ENCODE measurements at regions not wholly inside any gene's neighbourhood (a gene's known extent, or its start where the extent isn't known, plus 50 kb on each side); places are given as distances from the start of the nearest gene placed in this dataset.

DNA sequence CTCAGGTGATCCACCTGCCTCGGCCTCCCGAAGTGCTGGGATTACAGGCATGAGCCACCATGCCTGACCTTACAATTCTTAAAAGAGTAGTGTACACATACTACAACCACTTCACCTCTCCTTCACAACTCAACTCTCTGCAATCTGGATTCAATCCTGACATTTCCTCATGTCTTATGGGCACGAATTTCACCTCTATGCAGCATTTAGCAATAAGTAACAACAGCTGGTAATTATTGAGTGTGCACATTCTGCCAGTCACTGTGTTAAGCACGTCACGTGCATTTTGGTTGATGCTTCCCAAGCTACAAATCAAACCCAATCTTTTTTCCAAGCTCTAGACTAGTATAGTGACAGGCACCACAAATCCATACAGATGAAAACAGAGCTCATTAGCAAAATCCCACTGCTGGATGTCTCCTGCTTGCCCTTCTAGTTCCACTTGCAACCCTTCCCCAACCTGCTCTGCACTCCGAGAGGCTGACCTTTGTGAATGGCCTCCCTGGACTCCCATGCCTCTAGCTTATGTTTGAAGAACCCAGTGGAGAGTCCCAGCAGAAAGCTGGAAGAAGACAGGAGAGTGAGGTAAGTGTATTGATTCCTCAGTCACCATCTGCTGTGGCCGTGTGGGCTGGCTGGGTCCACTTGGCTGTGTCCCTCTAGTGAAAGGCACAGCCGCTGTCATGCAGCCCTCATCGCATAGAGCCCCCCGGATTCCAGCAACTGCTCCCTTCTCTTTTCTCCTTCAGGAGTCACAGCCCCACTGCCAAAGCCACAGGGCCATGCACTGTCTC, 176.5 kb downstream of the MEX3B start:
- DNase-seq (ENCODE audit: low read depth): no peak
- TF ChIP-seq CTCF (conservative IDR thresholded peaks at IDR 0.05; ENCODE audit: low read depth, low read length): no peak
- H3K4me3 ChIP-seq (ENCODE audit: low read depth, low read length): no peak overlapping the region

DNA sequence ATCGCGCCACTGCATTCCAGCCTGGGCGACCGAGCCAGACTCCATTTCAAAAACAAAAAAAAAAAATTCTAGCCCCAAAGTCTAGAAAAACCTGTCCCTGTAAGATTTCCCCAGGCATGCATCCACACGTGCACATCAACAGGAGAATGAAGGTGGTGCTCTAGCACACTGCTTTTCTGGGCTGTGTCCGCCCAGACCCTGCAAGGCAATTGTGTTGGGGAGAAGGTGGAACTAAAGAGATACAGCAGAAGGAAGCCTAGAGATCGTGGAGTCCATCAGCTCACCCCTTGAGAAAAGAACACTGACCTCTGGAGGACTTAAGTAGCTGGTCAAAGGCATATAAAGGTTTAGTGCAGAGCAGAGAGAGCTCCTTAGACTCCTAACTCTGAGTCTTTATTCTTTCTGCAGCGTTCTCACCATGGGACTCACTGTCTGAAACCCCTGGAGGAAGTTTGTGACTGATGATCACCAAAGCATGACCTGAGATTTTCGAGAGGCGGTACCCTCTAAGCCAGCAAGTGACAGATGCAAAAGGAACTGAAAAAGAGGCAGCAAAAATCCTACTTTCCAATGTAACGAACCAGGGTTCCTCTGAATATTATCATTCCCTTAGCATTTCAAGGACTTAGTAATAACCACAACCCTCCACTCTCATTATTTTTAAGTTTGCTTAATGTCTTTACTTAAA, 179.8 kb downstream of the MEX3B start:
- no peak for DNase-seq (ENCODE audit: low read depth)
- TF ChIP-seq CTCF (conservative IDR thresholded peaks at IDR 0.05; ENCODE audit: low read depth, low read length): no peak
- H3K4me3 ChIP-seq (ENCODE audit: low read depth, low read length): no peak overlapping the region

- no peak for TF ChIP-seq CTCF (conservative IDR thresholded peaks at IDR 0.05; ENCODE audit: low read depth, low read length)
- DNase-seq (ENCODE audit: low read depth): no peak
Observed at GRCh38 chr15:81863162-81863561, 182.7 kb downstream of the MEX3B start.

DNA sequence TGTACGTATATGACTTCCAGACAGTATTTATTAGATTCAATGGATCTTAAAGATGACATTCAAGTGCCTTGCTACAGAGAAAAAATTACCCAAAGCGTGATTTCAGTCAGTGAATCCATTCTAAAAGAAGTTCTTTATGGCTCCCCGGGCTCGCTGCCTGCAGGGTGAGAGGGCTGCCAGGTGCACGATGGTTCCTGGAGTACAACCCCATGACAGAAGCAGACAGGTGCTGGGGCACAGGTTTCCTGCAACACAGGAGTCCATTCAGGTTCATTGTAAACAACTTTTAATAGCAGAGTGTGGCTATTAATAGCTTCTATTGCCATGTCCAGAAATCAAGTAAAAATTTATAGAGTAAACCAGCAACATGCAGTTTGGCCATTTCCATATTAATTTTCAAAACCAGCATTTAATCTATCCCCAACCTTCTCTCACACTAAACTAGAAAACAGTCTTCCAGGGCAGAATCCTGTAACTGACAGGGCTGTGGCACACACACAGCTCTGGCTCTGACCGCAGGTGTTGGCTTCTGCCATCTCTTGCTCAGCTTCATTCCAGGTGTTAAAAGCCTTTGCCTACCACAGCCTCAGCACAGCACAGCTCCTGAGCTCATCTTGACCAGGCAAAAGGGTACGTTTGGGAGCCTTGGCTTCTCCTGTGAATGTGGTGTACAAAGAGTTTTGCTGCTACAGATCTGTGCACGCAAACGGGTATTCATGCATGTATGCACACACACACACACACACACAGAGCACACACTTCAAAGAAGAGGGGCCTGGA, 185.9 kb downstream of the MEX3B start:
- H3K4me3 ChIP-seq (ENCODE audit: low read depth, low read length): no peak overlapping the region
- TF ChIP-seq CTCF (conservative IDR thresholded peaks at IDR 0.05; ENCODE audit: low read depth, low read length): no peak
- DNase-seq (ENCODE audit: low read depth): no peak

More at GRCh38 chr15:81863162-81863561, 182.7 kb downstream of the MEX3B start:
- H3K4me3 ChIP-seq (ENCODE audit: low read depth, low read length): no peak overlapping the region

- no peak for TF ChIP-seq CTCF (conservative IDR thresholded peaks at IDR 0.05; ENCODE audit: low read depth, low read length)
- no peak overlapping the region for H3K4me3 ChIP-seq (ENCODE audit: low read depth, low read length)
- no peak for DNase-seq (ENCODE audit: low read depth)
Observed at GRCh38 chr15:81858586-81858985, 187.2 kb downstream of the MEX3B start.

GRCh38 chr15:81858136-81858535, 187.7 kb downstream of the MEX3B start:
- TF ChIP-seq CTCF (conservative IDR thresholded peaks at IDR 0.05; ENCODE audit: low read depth, low read length): no peak
- H3K4me3 ChIP-seq (ENCODE audit: low read depth, low read length): no peak overlapping the region
- DNase-seq (ENCODE audit: low read depth): no peak

Measured in epithelial cell of proximal tubule (primary cell).